ENCODE measurements at regions not wholly inside any gene's neighbourhood (a gene's known extent, or its start where the extent isn't known, plus 50 kb on each side); places are given as distances from the start of the nearest gene placed in this dataset.

GRCh38 chr2:101617796-101618195 lies 79.7 kb upstream of the MAP4K4 start:
- Histone ChIP-seq H2AFZ (no peak overlapping the region), H4K20me1 (ENCODE audit: insufficient read depth, poor library complexity, severe bottlenecking) (no peaks in the 10 kb centered on the region), H3K27ac (no peak overlapping the region), H3K9me2 (replicated peaks; ENCODE audit: insufficient read depth) (no peaks in the 10 kb centered on the region), H3K9me3 (ENCODE audit: low read depth) (no peaks in the 10 kb centered on the region), H3K4me1 (ENCODE audit: insufficient read depth) (peaks cover 7% of the 10 kb centered on the region), H3K27me3 (no peaks in the 10 kb centered on the region), H3K79me2 (no peaks in the 10 kb centered on the region), H3K4me2 (no peak overlapping the region), H3K36me3 (replicated peaks; ENCODE audit: insufficient read depth, low read depth) (no peaks in the 10 kb centered on the region), H3K4me3 (no peak overlapping the region)
- no peak for DNase-seq (ENCODE audit: low spot score)
- TF ChIP-seq EZH2 (IDR thresholded peaks at IDR 0.05; ENCODE audit: borderline replicate concordance) (no peak), CTCF (IDR thresholded peaks at IDR 0.05; ENCODE audit: poor library complexity) (no peak), EZH2phosphoT487 (IDR thresholded peaks at IDR 0.05; ENCODE audit: low read depth, severe bottlenecking, unreplicated experiment) (no peak)
- WGBS (ENCODE audit: low lambda C conversion rate, missing lambda C conversion rate) = 42% methylated on average over 8 of the region's 8 CpGs

DNA sequence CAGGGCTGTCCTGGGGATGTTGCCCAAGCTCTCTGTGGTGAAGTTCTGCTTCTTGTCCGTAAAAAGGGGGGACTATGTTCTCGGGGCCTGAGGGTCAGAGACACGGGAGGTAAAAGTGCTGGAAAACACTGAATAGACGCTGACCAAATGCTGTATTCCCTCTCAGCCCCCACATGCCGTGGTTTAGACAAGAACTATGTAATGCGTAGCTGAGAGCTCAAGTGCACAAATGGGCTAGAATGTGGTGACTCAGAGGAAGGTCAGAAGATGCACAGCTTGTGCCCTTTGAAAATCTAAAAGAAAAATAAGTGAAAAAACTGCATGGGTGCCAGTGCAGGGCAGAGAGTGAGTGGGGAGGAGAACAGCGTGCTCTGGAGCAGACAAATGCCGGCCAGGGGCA lies 80.3 kb upstream of the MAP4K4 start:
- no peaks in the 10 kb centered on the region for H4K20me1 ChIP-seq (ENCODE audit: insufficient read depth, poor library complexity, severe bottlenecking)
- TF ChIP-seq CTCF (IDR thresholded peaks at IDR 0.05; ENCODE audit: poor library complexity) (no peak), EZH2 (IDR thresholded peaks at IDR 0.05; ENCODE audit: borderline replicate concordance) (no peak), EZH2phosphoT487 (IDR thresholded peaks at IDR 0.05; ENCODE audit: low read depth, severe bottlenecking, unreplicated experiment) (no peak)
- no peak for DNase-seq (ENCODE audit: low spot score)
- H3K36me3 ChIP-seq (replicated peaks; ENCODE audit: insufficient read depth, low read depth) = no peaks in the 10 kb centered on the region
- H3K27me3 ChIP-seq = no peaks in the 10 kb centered on the region
- no peaks in the 10 kb centered on the region for H3K9me3 ChIP-seq (ENCODE audit: low read depth)
- H3K4me1 ChIP-seq (ENCODE audit: insufficient read depth) = peaks cover 7% of the 10 kb centered on the region
- no peak overlapping the region for H3K4me2 ChIP-seq
- no peak overlapping the region for H2AFZ ChIP-seq
- WGBS (ENCODE audit: low lambda C conversion rate, missing lambda C conversion rate) = 79% methylated on average over 8 of the region's 8 CpGs
- H3K9me2 ChIP-seq (replicated peaks; ENCODE audit: insufficient read depth) = no peaks in the 10 kb centered on the region
- no peaks in the 10 kb centered on the region for H3K79me2 ChIP-seq
- no peak overlapping the region for H3K27ac ChIP-seq
- H3K4me3 ChIP-seq = no peak overlapping the region

DNA sequence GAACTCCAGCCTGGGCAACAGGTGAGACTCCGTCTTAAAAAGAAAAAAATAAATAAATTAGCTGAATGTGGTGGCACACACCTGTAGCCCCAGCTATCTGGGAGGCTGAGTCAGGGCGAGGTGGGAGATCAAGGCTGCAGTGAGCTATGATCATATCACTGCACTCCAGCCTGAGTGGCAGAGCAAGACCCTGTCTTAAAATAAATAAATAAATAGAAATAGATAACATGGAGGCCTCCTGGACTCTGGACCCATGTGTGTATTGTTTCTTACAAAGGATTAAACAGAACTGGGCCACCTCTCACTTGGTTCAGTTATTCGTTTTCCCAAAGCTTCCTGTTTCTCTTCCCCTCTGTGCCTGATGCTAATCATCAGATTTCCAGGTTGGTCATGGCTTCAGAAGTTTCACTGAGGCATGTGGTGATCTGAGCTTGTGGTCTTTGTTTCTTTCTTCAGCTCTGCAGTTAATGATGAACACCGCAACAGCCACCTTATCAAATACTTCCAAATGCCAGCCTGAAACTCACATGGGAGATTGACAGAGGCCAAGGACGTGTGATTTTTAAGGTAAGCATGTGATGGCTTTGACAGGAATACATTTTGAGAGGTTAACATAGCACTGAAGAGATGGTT lies 83.3 kb upstream of the MAP4K4 start:
- H2AFZ ChIP-seq = no peak overlapping the region
- peaks cover 7% of the 10 kb centered on the region for H3K4me1 ChIP-seq (ENCODE audit: insufficient read depth)
- H3K27me3 ChIP-seq = no peaks in the 10 kb centered on the region
- WGBS (ENCODE audit: low lambda C conversion rate, missing lambda C conversion rate) = 75% methylated on average over 5 of the region's 5 CpGs
- H3K4me2 ChIP-seq = peak overlapping the region; percentile 24
- no peaks in the 10 kb centered on the region for H3K9me2 ChIP-seq (replicated peaks; ENCODE audit: insufficient read depth)
- no peaks in the 10 kb centered on the region for H4K20me1 ChIP-seq (ENCODE audit: insufficient read depth, poor library complexity, severe bottlenecking)
- no peak for DNase-seq (ENCODE audit: low spot score)
- H3K27ac ChIP-seq = peak overlapping the region; percentile 28
- no peaks in the 10 kb centered on the region for H3K36me3 ChIP-seq (replicated peaks; ENCODE audit: insufficient read depth, low read depth)
- no peaks in the 10 kb centered on the region for H3K9me3 ChIP-seq (ENCODE audit: low read depth)
- no peaks in the 10 kb centered on the region for H3K79me2 ChIP-seq
- H3K4me3 ChIP-seq = no peak overlapping the region
- TF ChIP-seq EZH2phosphoT487 (IDR thresholded peaks at IDR 0.05; ENCODE audit: low read depth, severe bottlenecking, unreplicated experiment) = no peak
- TF ChIP-seq CTCF (IDR thresholded peaks at IDR 0.05; ENCODE audit: poor library complexity) = no peak
- TF ChIP-seq EZH2 (IDR thresholded peaks at IDR 0.05; ENCODE audit: borderline replicate concordance) = no peak
